Upper lobe of left lung (tissue), 6 donors: ENCODE measurements at regions not wholly inside any gene's neighbourhood (a gene's known extent, or its start where the extent isn't known, plus 50 kb on each side); places are given as distances from the start of the nearest gene placed in this dataset.

ENCODE experiments used
- ATAC-seq, 2 donors: fragments of 200-7000 bp; cut with Tn5 transposase; one replicate each; pipeline ENCODE4 v1.9.1; 2022; ENCODE audit warnings: mild to moderate bottlenecking in 2 of 2, moderate library complexity in 2 of 2; ENCODE audit not compliant: low FRiP score in 2 of 2
- DNase-seq, 2 donors: peaks; one replicate each; pipeline ENCODE4 v3.0.0-alpha.2; 2019 to 2020
- H3K27ac ChIP-seq, 4 donors: fragments of 200-600 bp; sonication (generic); one replicate each; pipeline ENCODE4 v1.5.1; 2016 to 2019
- H3K27me3 ChIP-seq, 4 donors: fragments of 200-600 bp; sonication (generic); one replicate each; pipeline ENCODE4 v1.5.1; 2017 to 2019
- H3K36me3 ChIP-seq, 4 donors: fragments of 200-600 bp; sonication (generic); one replicate each; pipeline ENCODE4 v1.5.1; 2016 to 2019
- H3K4me1 ChIP-seq, 4 donors: fragments of 200-600 bp; sonication (generic); one replicate each; pipeline ENCODE4 v1.5.1; 2018 to 2019
- H3K4me3 ChIP-seq, 4 donors: fragments of 200-600 bp; sonication (generic); one replicate each; pipeline ENCODE4 v1.5.1; 2017 to 2019; ENCODE audit warnings: mild to moderate bottlenecking in 2 of 4, moderate library complexity in 1 of 4
- H3K9me3 ChIP-seq, 4 donors: fragments of 200-600 bp; sonication (generic); one replicate each; pipeline ENCODE4 v1.5.1; 2018 to 2019
- CTCF ChIP-seq, 6 experiments: fragments of 450-650 bp in 4 of 6; fragments of 200-600 bp in 2 of 6; sonication (generic) in 2 of 6; IDR thresholded peaks; one replicate each; pipeline ENCODE4 v1.5.1; 2016 to 2019; ENCODE audit warnings: antibody characterized with exemption in 6 of 6
- EP300 ChIP-seq, 4 donors: sonication (generic); formaldehyde crosslinking; IDR thresholded peaks; one replicate each; pipeline ENCODE4 v1.5.1; 2017; ENCODE audit warnings: antibody characterized with exemption in 4 of 4, control low read depth in 2 of 4
- POLR2A ChIP-seq, 4 donors: fragments of 450-650 bp; IDR thresholded peaks; one replicate each; pipeline ENCODE4 v1.5.1; 2016 to 2017; ENCODE audit warnings: antibody characterized with exemption in 4 of 4, mild to moderate bottlenecking in 2 of 4
- POLR2AphosphoS5 ChIP-seq, 2 donors: sonication (generic); formaldehyde crosslinking; IDR thresholded peaks; one replicate each; pipeline ENCODE4 v1.5.1; 2017; ENCODE audit warnings: antibody characterized with exemption in 2 of 2
- WGBS, 2 donors: methylation state at CpG; one replicate each; pipeline ENCODE4 v1.1.5; 2017 to 2018; 5-methylcytosine and 5-hydroxymethylcytosine counted together
- donor health status: DM: no; HTN: no; CAD: no; lungs with moderate emphysema.
- donor health status: DM: no; HTN: yes; CAD: no; lungs with severe emphysema.

GRCh38 chr6:114735025-114735735, 392.4 kb upstream of the HS3ST5 start:
- no peaks in the 10 kb centered on the region for H3K27me3 ChIP-seq
- WGBS, 2 donors, result 54 to 62% methylated on average over 5 of the region's 5 CpGs

GRCh38 chr6:114733596-114733995, 390.8 kb upstream of the HS3ST5 start:
- H3K36me3 ChIP-seq, result no peaks in the 10 kb centered on the region
- ATAC-seq (no peak), DNase-seq (no peak)
- no peak overlapping the region for H3K27ac ChIP-seq
- H3K27me3 ChIP-seq, result no peaks in the 10 kb centered on the region
- TF ChIP-seq EP300 (IDR thresholded peaks at IDR 0.05) (no peak), POLR2A (IDR thresholded peaks at IDR 0.05) (no peak), POLR2AphosphoS5 (IDR thresholded peaks at IDR 0.05) (no peak), CTCF (IDR thresholded peaks at IDR 0.05) (no peak)
- 55 to 61% methylated on average over 1 of the region's 1 CpG for WGBS, 2 donors
- no peaks in the 10 kb centered on the region for H3K9me3 ChIP-seq
- H3K4me1 ChIP-seq, result no peaks in the 10 kb centered on the region
- H3K4me3 ChIP-seq, result no peak overlapping the region

More at GRCh38 chr6:114735025-114735735, 392.4 kb upstream of the HS3ST5 start:
- Histone ChIP-seq H3K9me3 (no peaks in the 10 kb centered on the region), H3K4me1 (no peaks in the 10 kb centered on the region), H3K36me3 (no peaks in the 10 kb centered on the region), H3K4me3 (no peak overlapping the region), H3K27ac (no peak overlapping the region)
- ATAC-seq (no peak), DNase-seq (no peak)
- TF ChIP-seq CTCF (IDR thresholded peaks at IDR 0.05) (no peak), POLR2AphosphoS5 (IDR thresholded peaks at IDR 0.05) (no peak), POLR2A (IDR thresholded peaks at IDR 0.05) (no peak), EP300 (IDR thresholded peaks at IDR 0.05) (no peak)

- no peaks in the 10 kb centered on the region for H3K4me1 ChIP-seq
- H3K36me3 ChIP-seq, result no peaks in the 10 kb centered on the region
- ATAC-seq, result no peak
- H3K27me3 ChIP-seq, result no peaks in the 10 kb centered on the region
- WGBS, 2 donors, result 75% methylated on average over 2 of the region's 2 CpGs
- no peak for TF ChIP-seq EP300 (IDR thresholded peaks at IDR 0.05)
- no peak for TF ChIP-seq POLR2A (IDR thresholded peaks at IDR 0.05)
- no peak for TF ChIP-seq CTCF (IDR thresholded peaks at IDR 0.05)
- no peak for TF ChIP-seq POLR2AphosphoS5 (IDR thresholded peaks at IDR 0.05)
- H3K27ac ChIP-seq, result no peak overlapping the region
- DNase-seq, result no peak
- H3K4me3 ChIP-seq, result no peak overlapping the region
- no peaks in the 10 kb centered on the region for H3K9me3 ChIP-seq
Measured at GRCh38 chr6:114718716-114719270, 376.0 kb upstream of the HS3ST5 start.

GRCh38 chr6:114718186-114718585, 375.4 kb upstream of the HS3ST5 start:
- WGBS, 2 donors, result 46 to 52% methylated on average over 3 of the region's 3 CpGs
- H3K4me3 ChIP-seq, result no peak overlapping the region
- no peaks in the 10 kb centered on the region for H3K4me1 ChIP-seq
- ATAC-seq (no peak), DNase-seq (no peak)
- no peaks in the 10 kb centered on the region for H3K9me3 ChIP-seq
- no peak overlapping the region for H3K27ac ChIP-seq
- TF ChIP-seq EP300 (IDR thresholded peaks at IDR 0.05) (no peak), CTCF (IDR thresholded peaks at IDR 0.05) (no peak), POLR2A (IDR thresholded peaks at IDR 0.05) (no peak), POLR2AphosphoS5 (IDR thresholded peaks at IDR 0.05) (no peak)
- no peaks in the 10 kb centered on the region for H3K27me3 ChIP-seq
- no peaks in the 10 kb centered on the region for H3K36me3 ChIP-seq
